ENCODE measurements at regions not wholly inside any gene's neighbourhood (a gene's known extent, or its start where the extent isn't known, plus 50 kb on each side); places are given as distances from the start of the nearest gene placed in this dataset.

DNA sequence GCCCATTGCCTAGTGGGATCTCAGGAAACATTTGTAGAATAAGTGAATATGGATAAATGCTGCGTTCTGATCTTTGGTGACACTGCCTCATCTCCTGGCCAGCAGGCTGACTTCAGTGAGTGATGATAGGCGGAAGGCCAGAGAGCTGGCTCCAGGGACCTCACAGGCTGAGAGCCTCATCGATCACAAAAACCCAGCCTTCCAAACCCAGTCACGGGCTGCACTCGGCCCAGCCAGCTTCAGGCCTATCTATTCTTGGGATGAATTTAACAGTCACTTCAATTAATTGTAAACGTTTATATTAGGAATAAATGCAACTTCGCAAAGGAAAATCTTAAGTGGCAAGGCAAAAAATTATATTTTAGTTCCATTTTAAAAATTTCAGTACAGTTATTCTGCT is 201.6 kb downstream of the IRX2 start:
- Mint-ChIP-seq H3K27me3 (ENCODE audit: unreplicated experiment) (peaks cover 2% of the 10 kb centered on the region), H3K27ac (ENCODE audit: unreplicated experiment) (no peak overlapping the region), H3K4me1 (ENCODE audit: low read depth, unreplicated experiment) (no peaks in the 10 kb centered on the region), H3K9me3 (ENCODE audit: unreplicated experiment) (peaks cover 9% of the 10 kb centered on the region), H3K36me3 (ENCODE audit: unreplicated experiment) (peaks cover 12% of the 10 kb centered on the region), H3K4me3 (ENCODE audit: unreplicated experiment) (no peak overlapping the region)
- DNase-seq = no peak
- TF ChIP-seq, protein P1, sequence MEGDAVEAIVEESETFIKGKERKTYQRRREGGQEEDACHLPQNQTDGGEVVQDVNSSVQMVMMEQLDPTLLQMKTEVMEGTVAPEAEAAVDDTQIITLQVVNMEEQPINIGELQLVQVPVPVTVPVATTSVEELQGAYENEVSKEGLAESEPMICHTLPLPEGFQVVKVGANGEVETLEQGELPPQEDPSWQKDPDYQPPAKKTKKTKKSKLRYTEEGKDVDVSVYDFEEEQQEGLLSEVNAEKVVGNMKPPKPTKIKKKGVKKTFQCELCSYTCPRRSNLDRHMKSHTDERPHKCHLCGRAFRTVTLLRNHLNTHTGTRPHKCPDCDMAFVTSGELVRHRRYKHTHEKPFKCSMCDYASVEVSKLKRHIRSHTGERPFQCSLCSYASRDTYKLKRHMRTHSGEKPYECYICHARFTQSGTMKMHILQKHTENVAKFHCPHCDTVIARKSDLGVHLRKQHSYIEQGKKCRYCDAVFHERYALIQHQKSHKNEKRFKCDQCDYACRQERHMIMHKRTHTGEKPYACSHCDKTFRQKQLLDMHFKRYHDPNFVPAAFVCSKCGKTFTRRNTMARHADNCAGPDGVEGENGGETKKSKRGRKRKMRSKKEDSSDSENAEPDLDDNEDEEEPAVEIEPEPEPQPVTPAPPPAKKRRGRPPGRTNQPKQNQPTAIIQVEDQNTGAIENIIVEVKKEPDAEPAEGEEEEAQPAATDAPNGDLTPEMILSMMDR (IDR thresholded peaks at IDR 0.05; ENCODE audit: partially characterized antibody, unreplicated experiment) = no peak

DNA sequence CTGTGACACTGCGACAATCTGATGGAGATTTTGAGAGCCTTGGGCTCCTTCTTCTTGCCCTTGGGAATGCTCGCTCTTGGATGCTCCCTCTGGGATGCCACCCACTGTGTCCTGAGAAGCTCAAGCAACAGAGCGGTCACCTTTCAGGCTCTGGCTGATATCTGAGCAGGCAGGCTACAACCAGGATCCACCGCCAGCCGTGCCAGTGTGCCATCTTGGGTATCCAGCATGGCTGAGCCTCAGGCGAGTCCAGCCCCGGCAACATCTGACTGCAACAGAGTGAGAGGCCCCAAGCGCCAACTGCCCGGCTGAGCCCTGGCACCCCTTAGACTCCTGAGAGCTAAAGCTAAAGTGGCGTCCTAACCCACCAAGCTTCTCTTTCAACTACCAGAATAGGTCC is 202.1 kb downstream of the IRX2 start:
- peaks cover 9% of the 10 kb centered on the region for H3K9me3 Mint-ChIP-seq (ENCODE audit: unreplicated experiment)
- H3K27me3 Mint-ChIP-seq (ENCODE audit: unreplicated experiment) = peaks cover 2% of the 10 kb centered on the region
- no peak for DNase-seq
- H3K4me3 Mint-ChIP-seq (ENCODE audit: unreplicated experiment) = no peak overlapping the region
- TF ChIP-seq, protein P1 (IDR thresholded peaks at IDR 0.05; ENCODE audit: partially characterized antibody, unreplicated experiment) = no peak
- H3K4me1 Mint-ChIP-seq (ENCODE audit: low read depth, unreplicated experiment) = no peaks in the 10 kb centered on the region
- H3K36me3 Mint-ChIP-seq (ENCODE audit: unreplicated experiment) = peaks cover 10% of the 10 kb centered on the region
- H3K27ac Mint-ChIP-seq (ENCODE audit: unreplicated experiment) = no peak overlapping the region

DNA sequence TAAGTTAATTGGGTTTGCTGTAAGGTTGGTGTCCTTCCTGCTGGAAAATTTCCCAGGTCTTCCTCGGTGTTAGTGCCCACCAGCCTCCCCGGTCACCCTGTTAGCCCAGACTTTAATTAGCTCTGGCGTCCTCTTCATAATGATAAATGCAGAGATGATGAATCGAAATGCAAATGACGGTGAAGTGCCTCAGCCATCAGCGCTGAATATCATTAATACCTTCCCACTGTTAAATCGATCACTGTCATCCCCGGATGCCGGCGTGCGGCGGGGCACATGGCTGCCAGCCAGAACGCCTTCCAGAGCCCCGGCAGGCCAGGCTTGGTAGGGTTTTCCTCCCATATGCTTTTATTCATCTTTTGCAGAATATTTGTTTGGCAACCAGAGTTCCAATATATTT is 204.5 kb downstream of the IRX2 start:
- no peak overlapping the region for H3K4me3 Mint-ChIP-seq (ENCODE audit: unreplicated experiment)
- peaks cover 4% of the 10 kb centered on the region for H3K4me1 Mint-ChIP-seq (ENCODE audit: low read depth, unreplicated experiment)

DNA sequence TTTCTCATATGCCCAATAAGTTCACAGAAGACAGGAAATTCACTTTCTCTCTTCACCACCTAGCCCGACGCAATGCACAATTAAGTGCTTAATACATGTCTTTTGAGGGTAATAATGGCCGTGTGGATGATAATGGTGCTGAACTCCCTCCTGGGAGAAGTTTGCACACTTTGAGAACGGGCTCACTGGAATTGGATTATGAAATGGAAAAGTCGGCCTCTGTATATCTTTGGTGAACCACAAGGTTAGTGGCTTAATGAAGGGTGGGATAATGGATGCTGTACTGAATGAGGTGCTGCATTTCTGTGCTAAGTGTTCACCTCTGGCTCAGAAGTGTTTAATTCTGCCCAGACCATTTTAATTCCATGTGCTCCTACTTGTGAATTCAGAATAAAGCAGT is 207.5 kb downstream of the IRX2 start:
- Mint-ChIP-seq H3K27me3 (ENCODE audit: unreplicated experiment) (peaks cover 8% of the 10 kb centered on the region), H3K9me3 (ENCODE audit: unreplicated experiment) (peaks cover 8% of the 10 kb centered on the region), H3K36me3 (ENCODE audit: unreplicated experiment) (peaks cover 10% of the 10 kb centered on the region), H3K27ac (ENCODE audit: unreplicated experiment) (no peak overlapping the region), H3K4me1 (ENCODE audit: low read depth, unreplicated experiment) (peaks cover 12% of the 10 kb centered on the region), H3K4me3 (ENCODE audit: unreplicated experiment) (no peak overlapping the region)
- TF ChIP-seq, protein P1 (IDR thresholded peaks at IDR 0.05; ENCODE audit: partially characterized antibody, unreplicated experiment) = no peak
- no peak for DNase-seq

More for the DNA sequence above, 204.5 kb downstream of the IRX2 start:
- Mint-ChIP-seq H3K27ac (ENCODE audit: unreplicated experiment) (no peak overlapping the region), H3K36me3 (ENCODE audit: unreplicated experiment) (no peaks in the 10 kb centered on the region), H3K9me3 (ENCODE audit: unreplicated experiment) (peaks cover 4% of the 10 kb centered on the region), H3K27me3 (ENCODE audit: unreplicated experiment) (peaks cover 2% of the 10 kb centered on the region)
- DNase-seq = no peak
- TF ChIP-seq, protein P1 (IDR thresholded peaks at IDR 0.05; ENCODE audit: partially characterized antibody, unreplicated experiment) = no peak

DNA sequence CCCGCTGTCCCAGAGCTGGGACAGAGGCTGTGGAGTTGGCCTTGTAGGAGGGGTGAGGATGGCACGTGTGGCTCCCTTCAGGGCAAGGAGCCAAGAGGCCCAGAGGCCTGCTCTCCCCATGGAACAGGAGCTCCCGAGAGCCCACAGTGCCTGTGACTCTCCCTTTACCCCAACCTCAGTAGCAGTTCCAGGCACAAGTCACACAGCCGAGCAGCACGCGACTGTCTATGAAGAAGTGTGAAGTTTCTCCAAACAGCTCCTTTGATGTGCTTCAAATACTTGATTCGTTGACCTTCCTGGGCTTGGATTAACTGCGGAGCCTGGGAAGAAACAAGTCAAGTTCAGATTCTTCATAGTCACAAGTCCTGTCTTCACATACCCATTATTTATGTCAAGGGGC is 208.7 kb downstream of the IRX2 start:
- peaks cover 12% of the 10 kb centered on the region for H3K9me3 Mint-ChIP-seq (ENCODE audit: unreplicated experiment)
- no peak overlapping the region for H3K27ac Mint-ChIP-seq (ENCODE audit: unreplicated experiment)
- no peak for DNase-seq
- TF ChIP-seq, protein P1 (IDR thresholded peaks at IDR 0.05; ENCODE audit: partially characterized antibody, unreplicated experiment) = no peak
- peaks cover 19% of the 10 kb centered on the region for H3K4me1 Mint-ChIP-seq (ENCODE audit: low read depth, unreplicated experiment)
- peaks cover 10% of the 10 kb centered on the region for H3K36me3 Mint-ChIP-seq (ENCODE audit: unreplicated experiment)
- peaks cover 7% of the 10 kb centered on the region for H3K27me3 Mint-ChIP-seq (ENCODE audit: unreplicated experiment)
- no peak overlapping the region for H3K4me3 Mint-ChIP-seq (ENCODE audit: unreplicated experiment)

Measured in glutamatergic neuron (in vitro differentiated cells).